H1 (cell line): ENCODE measurements at regions not wholly inside any gene's neighbourhood (a gene's known extent, or its start where the extent isn't known, plus 50 kb on each side); places are given as distances from the start of the nearest gene placed in this dataset.
A peak's percentile ranks its signal among the peaks of the same experiment; 100 is the strongest.

Source experiments
- CTCF ChIA-PET: fragments of 300-600 bp; sonication (Branson Sonifier 250); formaldehyde crosslinking; loops from one replicate; lab custom pipeline; 2021; ENCODE audit not compliant: partially characterized antibody; lab: Charles Lee
- POLR2A ChIA-PET: fragments of 300-600 bp; sonication (Branson Sonifier 250); formaldehyde crosslinking; loops from one replicate; lab custom pipeline; 2021; ENCODE audit warnings: inconsistent platforms; ENCODE audit not compliant: partially characterized antibody; lab: Charles Lee
- DNase-seq, 2 experiments: peaks; one replicate each; pipeline versions ENCODE4 v3.0.0 to v3.0.0-alpha.2; 2010 to 2022; ENCODE audit warnings: low spot score in 2 of 2, low read depth in 1 of 2, mixed read lengths in 1 of 2
- FAIRE-seq: peaks from 2 replicates; lab custom pipeline; 2011; peaks lifted over from hg19 to GRCh38; lab: Jason Lieb, UNC
- H2AFZ ChIP-seq: 2 replicates; pipeline ENCODE4 v1.8.1; 2012; ENCODE audit warnings: low read length, inconsistent platforms
- H2AK5ac ChIP-seq: 2 replicates; pipeline ENCODE4 v1.6.1; 2013; ENCODE audit warnings: low read depth, low read length
- H2BK120ac ChIP-seq: replicated peaks from 2 replicates; pipeline ENCODE3; 2013; ENCODE audit warnings: low read depth, low read length, inconsistent platforms
- H2BK12ac ChIP-seq: 2 replicates; pipeline ENCODE4 v1.6.1; 2013; ENCODE audit warnings: low read depth, low read length
- H2BK15ac ChIP-seq: 2 replicates; pipeline ENCODE4 v1.6.1; 2013; ENCODE audit warnings: low read length
- H2BK20ac ChIP-seq: 2 replicates; pipeline ENCODE4 v1.6.1; 2013; ENCODE audit warnings: low read length
- H2BK5ac ChIP-seq: 2 replicates; pipeline ENCODE4 v1.6.1; 2013; ENCODE audit warnings: low read depth, low read length
- H3K14ac ChIP-seq: 2 replicates; pipeline ENCODE4 v1.6.1; 2013; ENCODE audit warnings: inconsistent platforms; ENCODE audit not compliant: insufficient read length
- H3K18ac ChIP-seq: 2 replicates; pipeline ENCODE4 v1.6.1; 2013; ENCODE audit warnings: low read length; ENCODE audit errors: extremely low read depth
- H3K23ac ChIP-seq: 2 replicates; pipeline ENCODE4 v1.6.1; 2013; ENCODE audit warnings: inconsistent platforms; ENCODE audit not compliant: insufficient read length
- H3K23me2 ChIP-seq: 2 replicates; pipeline ENCODE4 v1.6.1; 2013; ENCODE audit warnings: low read depth, low read length
- H3K27ac ChIP-seq: 2 replicates; pipeline ENCODE4 v1.6.1; 2011; ENCODE audit warnings: low read depth, low read length, inconsistent platforms
- H3K27me3 ChIP-seq, 4 experiments: replicated peaks in 1 of 4; 1 replicate in 1 of 4; 2 replicates in 3 of 4; pipeline versions ENCODE4 v1.6.1 to v1.8.1; 2011 to 2013; ENCODE audit warnings: low read length in 3 of 4, mild to moderate bottlenecking in 3 of 4, inconsistent platforms in 2 of 4, mixed read lengths in 2 of 4, moderate library complexity in 1 of 4; ENCODE audit not compliant: control insufficient read depth in 3 of 4, insufficient read depth in 3 of 4; ENCODE audit errors: extremely low read depth in 1 of 4
- H3K36me3 ChIP-seq, 4 experiments: 2 replicates each; pipeline versions ENCODE4 v1.6.1 to v1.8.1; 2011 to 2013; ENCODE audit warnings: mild to moderate bottlenecking in 4 of 4, low read length in 3 of 4, moderate library complexity in 2 of 4, control low read depth in 1 of 4, inconsistent platforms in 1 of 4; ENCODE audit not compliant: insufficient read depth in 4 of 4, control insufficient read depth in 2 of 4
- H3K4ac ChIP-seq: replicated peaks from 2 replicates; pipeline ENCODE3; 2013; ENCODE audit warnings: low read length, low read depth, mixed read lengths, inconsistent platforms; ENCODE audit not compliant: insufficient read length
- H3K4me1 ChIP-seq, 4 experiments: replicated peaks in 1 of 4; 1 replicate in 1 of 4; 2 replicates in 3 of 4; pipeline versions ENCODE4 v1.6.1 to v1.8.1; 2011 to 2013; ENCODE audit warnings: low read length in 3 of 4, inconsistent platforms in 2 of 4, mixed read lengths in 1 of 4; ENCODE audit not compliant: insufficient read depth in 4 of 4, control insufficient read depth in 3 of 4
- H3K4me2 ChIP-seq, 2 experiments: 2 replicates each; pipeline versions ENCODE4 v1.6.1 to v1.8.1; 2011 to 2013; ENCODE audit warnings: low read depth in 2 of 2, low read length in 2 of 2, control low read depth in 1 of 2, inconsistent platforms in 1 of 2, mild to moderate bottlenecking in 1 of 2; ENCODE audit not compliant: insufficient read depth in 1 of 2
- H3K4me3 ChIP-seq, 4 experiments: fragments of 200-600, 300-600 bp in 1 of 4; sonication (generic), shearing (Covaris generic), sonication (Bioruptor Twin) in 1 of 4; 2 replicates each; pipeline versions ENCODE4 v1.5.1 to v1.8.1; 2011 to 2016; ENCODE audit warnings: low read length in 4 of 4, low read depth in 3 of 4, control low read depth in 2 of 4, inconsistent platforms in 2 of 4, mild to moderate bottlenecking in 2 of 4, mixed read lengths in 1 of 4, moderate library complexity in 1 of 4; ENCODE audit not compliant: insufficient read depth in 2 of 4; ENCODE audit errors: extremely low read depth in 1 of 4
- H3K56ac ChIP-seq: replicated peaks from 2 replicates; pipeline ENCODE3; 2013; ENCODE audit warnings: low read depth, mild to moderate bottlenecking, mixed read lengths, low read length, inconsistent platforms; ENCODE audit not compliant: insufficient read length
- H3K79me1 ChIP-seq: 2 replicates; pipeline ENCODE4 v1.6.1; 2013; ENCODE audit warnings: low read depth, low read length, control low read depth
- H3K79me2 ChIP-seq, 2 experiments: 2 replicates each; pipeline versions ENCODE4 v1.6.1 to v1.8.1; 2012 to 2013; ENCODE audit warnings: low read length in 2 of 2, mild to moderate bottlenecking in 2 of 2, inconsistent platforms in 1 of 2; ENCODE audit not compliant: insufficient read depth in 2 of 2, control insufficient read depth in 1 of 2
- H3K9ac ChIP-seq, 4 experiments: replicated peaks in 1 of 4; 1 replicate in 1 of 4; 2 replicates in 3 of 4; pipeline versions ENCODE4 v1.6.1 to v1.8.1; 2011 to 2013; ENCODE audit warnings: low read depth in 3 of 4, low read length in 3 of 4, control low read depth in 2 of 4, mild to moderate bottlenecking in 2 of 4, moderate library complexity in 2 of 4, inconsistent platforms in 1 of 4; ENCODE audit errors: extremely low read depth in 1 of 4
- H3K9me3 ChIP-seq, 2 experiments: 2 replicates each; pipeline versions ENCODE4 v1.6.1 to v1.8.1; 2012 to 2013; ENCODE audit warnings: mild to moderate bottlenecking in 2 of 2, moderate library complexity in 2 of 2, control low read depth in 1 of 2, inconsistent platforms in 1 of 2, low read depth in 1 of 2, low read length in 1 of 2, mixed read lengths in 1 of 2; ENCODE audit not compliant: insufficient read depth in 2 of 2
- H4K20me1 ChIP-seq, 2 experiments: replicated peaks in 1 of 2; 2 replicates each; pipeline versions ENCODE3 to v1.8.1; 2011 to 2013; ENCODE audit warnings: inconsistent platforms in 2 of 2, low read length in 2 of 2, mild to moderate bottlenecking in 1 of 2; ENCODE audit not compliant: insufficient read depth in 2 of 2, control insufficient read depth in 1 of 2
- H4K5ac ChIP-seq: 2 replicates; pipeline ENCODE4 v1.6.1; 2013; ENCODE audit warnings: low read length, low read depth, mixed read lengths, inconsistent platforms; ENCODE audit not compliant: insufficient read length
- H4K8ac ChIP-seq: 2 replicates; pipeline ENCODE4 v1.8.0; 2013; ENCODE audit warnings: mild to moderate bottlenecking, moderate library complexity, low read length, inconsistent platforms; ENCODE audit not compliant: insufficient read depth; ENCODE audit errors: extremely low read depth
- H4K91ac ChIP-seq: replicated peaks from 2 replicates; pipeline ENCODE3; 2013; ENCODE audit warnings: low read length, mixed read lengths, inconsistent platforms; ENCODE audit not compliant: insufficient read length
- WGBS, 2 experiments: shearing (Covaris generic) in 1 of 2; methylation state at CpG; one replicate each; pipeline versions ENCODE4 v1.1.6 to v1.1.7; 2013 to 2015; ENCODE audit warnings: low lambda C conversion rate in 2 of 2, mixed read lengths in 2 of 2, inconsistent platforms in 1 of 2, low coverage in 1 of 2, missing lambda C conversion rate in 1 of 2; ENCODE audit not compliant: insufficient replicate concordance in 2 of 2, insufficient coverage in 1 of 2, insufficient read length in 1 of 2; ENCODE audit errors: extremely low coverage in 1 of 2, missing lambda C conversion rate in 1 of 2; 5-methylcytosine and 5-hydroxymethylcytosine counted together
- TF ChIP-seq, protein P1 (sequence below): IDR thresholded peaks from 2 replicates; pipeline ENCODE4 v1.6.1; 2012; ENCODE audit warnings: inconsistent platforms

DNA sequence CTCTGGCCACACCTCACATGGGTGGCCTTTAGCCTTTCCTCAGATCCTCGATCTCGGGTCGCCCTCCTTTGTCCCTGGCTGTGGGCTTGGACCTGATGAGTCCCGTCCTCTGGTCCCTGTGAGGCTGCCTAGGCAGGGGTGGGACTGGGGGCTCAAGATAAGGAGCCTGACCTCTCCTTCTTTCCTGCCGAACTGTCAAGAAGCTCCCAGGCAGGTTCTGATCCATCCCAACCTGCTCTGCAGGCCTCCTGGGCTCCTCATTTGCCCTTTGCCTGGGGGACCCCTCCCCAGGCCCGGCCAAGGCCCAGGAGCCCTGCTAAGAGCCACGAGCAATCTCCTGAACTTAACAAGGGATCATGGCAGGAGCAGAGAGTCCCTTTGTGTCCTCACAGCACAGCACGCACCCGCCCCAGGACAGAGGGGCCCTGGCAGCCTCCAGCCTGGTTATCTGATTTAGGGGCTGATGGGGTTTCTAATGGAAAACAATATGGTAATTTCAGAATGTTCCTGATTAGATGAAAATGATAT is 82.4 kb upstream of the POU3F1 start:
- WGBS, 2 experiments, result 91% methylated on average over 9 of the region's 9 CpGs; no CpG with 5 or more reads in 1 of the 2 experiments
- no peaks in the 10 kb centered on the region for H3K79me2 ChIP-seq
- POLR2A ChIA-PET, result interaction anchor here (0.6 to 1.1 kb wide), 2 partner anchors 146 to 303 kb away, joined by 3 to 4 read pairs; no protein-coding TSS in a partner anchor
- TF ChIP-seq, protein P1, sequence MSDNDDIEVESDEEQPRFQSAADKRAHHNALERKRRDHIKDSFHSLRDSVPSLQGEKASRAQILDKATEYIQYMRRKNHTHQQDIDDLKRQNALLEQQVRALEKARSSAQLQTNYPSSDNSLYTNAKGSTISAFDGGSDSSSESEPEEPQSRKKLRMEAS, result no peak

More for the DNA sequence above, 82.4 kb upstream of the POU3F1 start:
- no peak overlapping the region for H2BK120ac ChIP-seq
- peaks cover 0 to 6% (median 2%) of the 10 kb centered on the region in 4 experiments; a peak in 5 of 7 replicates for H3K27me3 ChIP-seq
- H4K8ac ChIP-seq, result no peak overlapping the region
- no peak overlapping the region for H3K23ac ChIP-seq
- H3K4me3 ChIP-seq, result no peak overlapping the region
- no peak overlapping the region for H4K91ac ChIP-seq
- H2AK5ac ChIP-seq, result no peak overlapping the region
- H3K9ac ChIP-seq, result no peak overlapping the region
- H3K27ac ChIP-seq, result no peak overlapping the region
- H3K4me1 ChIP-seq, result peaks cover 3 to 8% (median 4%) of the 10 kb centered on the region in 4 experiments
- H2AFZ ChIP-seq, result no peak overlapping the region
- no peak overlapping the region for H2BK5ac ChIP-seq
- 0 out of 2 replicates have a peak overlapping the region, but pooled peaks have one; percentile 35 for H2BK15ac ChIP-seq
- no peak overlapping the region for H3K4me2 ChIP-seq
- no peaks in the 10 kb centered on the region for H4K20me1 ChIP-seq
- no peak overlapping the region for H2BK20ac ChIP-seq
- DNase-seq (no peak), FAIRE-seq (no peak)
- H3K18ac ChIP-seq, result peak overlapping the region; percentile 53; the same call in 1 of the 2 replicates
- CTCF ChIA-PET, result interaction anchor here (0.6 to 2.7 kb wide), 20 partner anchors 8 to 369 kb away, joined by 3 to 22 read pairs (median 3); no protein-coding TSS in a partner anchor
- H3K56ac ChIP-seq, result no peak overlapping the region
- no peak overlapping the region for H3K4ac ChIP-seq
- H3K36me3 ChIP-seq, result no peaks in the 10 kb centered on the region
- H3K23me2 ChIP-seq, result no peaks in the 10 kb centered on the region
- H3K79me1 ChIP-seq, result no peaks in the 10 kb centered on the region
- no peak overlapping the region for H4K5ac ChIP-seq
- peak overlapping the region; percentile 92; the same call in 1 of the 2 replicates for H2BK12ac ChIP-seq
- H3K9me3 ChIP-seq, result no peaks in the 10 kb centered on the region
- H3K14ac ChIP-seq, result no peak overlapping the region
